GDM1 (cell line): ENCODE measurements at regions not wholly inside any gene's neighbourhood (a gene's known extent, or its start where the extent isn't known, plus 50 kb on each side); places are given as distances from the start of the nearest gene placed in this dataset.

Source experiments
- DNase-seq: peaks from one replicate; lab custom pipeline; 2025; lab: John Stamatoyannopoulos, UW

GRCh38 chr4:152235718-152236117 lies 300.2 kb downstream of the FBXW7 start:
- no peak for DNase-seq

- DNase-seq, result no peak
These were observed 301.3 kb downstream of the FBXW7 start for GRCh38 chr4:152234571-152234970.

GRCh38 chr4:152232271-152232670 lies 303.6 kb downstream of the FBXW7 start:
- DNase-seq, result no peak

GRCh38 chr4:152229782-152230289 lies 306.1 kb downstream of the FBXW7 start:
- DNase-seq, result no peak

GRCh38 chr4:152225680-152226079 lies 310.2 kb downstream of the FBXW7 start:
- DNase-seq, result no peak

- no peak for DNase-seq
These were observed 311.0 kb downstream of the FBXW7 start for GRCh38 chr4:152224721-152225420.

GRCh38 chr4:152224223-152224622 lies 311.7 kb downstream of the FBXW7 start:
- DNase-seq, result no peak

GRCh38 chr4:152223600-152223999 lies 312.3 kb downstream of the FBXW7 start:
- DNase-seq, result no peak

GRCh38 chr4:152221816-152222516 lies 313.9 kb downstream of the FBXW7 start:
- DNase-seq, result no peak

- no peak for DNase-seq
These were observed 315.7 kb downstream of the FBXW7 start for GRCh38 chr4:152220201-152220666.

- DNase-seq, result no peak
These were observed 317.3 kb downstream of the FBXW7 start for GRCh38 chr4:152218576-152218975.

GRCh38 chr4:152217896-152218295 lies 318.0 kb downstream of the FBXW7 start:
- no peak for DNase-seq

- DNase-seq, result no peak
These were observed 323.8 kb downstream of the FBXW7 start for GRCh38 chr4:152211936-152212653.

- DNase-seq, result no peak
These were observed 326.0 kb downstream of the FBXW7 start for GRCh38 chr4:152209772-152210493.

- DNase-seq, result no peak
These were observed 328.5 kb downstream of the FBXW7 start for GRCh38 chr4:152207378-152207720.

- no peak for DNase-seq
These were observed 329.1 kb downstream of the FBXW7 start for GRCh38 chr4:152206646-152207377.

GRCh38 chr4:152206185-152206584 lies 329.7 kb downstream of the FBXW7 start:
- no peak for DNase-seq

- no peak for DNase-seq
These were observed 333.5 kb downstream of the FBXW7 start for GRCh38 chr4:152202415-152202814.

GRCh38 chr4:152200511-152201333 lies 335.2 kb downstream of the FBXW7 start:
- DNase-seq, result no peak

- DNase-seq, result no peak
These were observed 338.7 kb downstream of the FBXW7 start for GRCh38 chr4:152197211-152197610.

- DNase-seq, result no peak
These were observed 340.0 kb downstream of the FBXW7 start for GRCh38 chr4:152195888-152196287.
